OCI-LY1 (cell line): ENCODE measurements at regions not wholly inside any gene's neighbourhood (a gene's known extent, or its start where the extent isn't known, plus 50 kb on each side); places are given as distances from the start of the nearest gene placed in this dataset.

Source experiments
- H2AFZ ChIP-seq: fragments of 200-600 bp; sonication (generic), shearing (Covaris generic); 2 replicates; pipeline ENCODE4 v1.6.0; 2014; ENCODE audit warnings: antibody characterized with exemption, mild to moderate bottlenecking, low read length
- H3F3A ChIP-seq: fragments of 200-600 bp; sonication (generic), shearing (Covaris generic); 2 replicates; pipeline ENCODE4 v1.6.0; 2014; ENCODE audit warnings: mild to moderate bottlenecking, antibody characterized with exemption, low read length, moderate library complexity; ENCODE audit not compliant: insufficient read depth
- H3K27ac ChIP-seq: fragments of 200-600 bp; sonication (generic); 2 replicates; pipeline ENCODE4 v1.5.1; 2014; ENCODE audit warnings: low read length, mixed run types, mild to moderate bottlenecking, low read depth; ENCODE audit not compliant: poor library complexity, severe bottlenecking
- H3K27me3 ChIP-seq: fragments of 200-600 bp; sonication (generic); 2 replicates; pipeline ENCODE4 v1.6.0; 2014; ENCODE audit warnings: antibody characterized with exemption, mild to moderate bottlenecking, low read length, moderate library complexity; ENCODE audit not compliant: insufficient read depth
- H3K36me3 ChIP-seq: fragments of 200-600 bp; sonication (generic); 2 replicates; pipeline ENCODE4 v1.6.1; 2014; ENCODE audit warnings: mild to moderate bottlenecking, antibody characterized with exemption, low read length, moderate library complexity, mixed read lengths; ENCODE audit not compliant: insufficient read depth
- H3K4me1 ChIP-seq: fragments of 200-600 bp; sonication (generic); 2 replicates; pipeline ENCODE4 v1.5.1; 2014; ENCODE audit warnings: mild to moderate bottlenecking, low read length, moderate library complexity; ENCODE audit not compliant: insufficient read depth, severe bottlenecking
- H3K4me2 ChIP-seq: fragments of 200-600 bp; sonication (generic), shearing (Covaris generic); 2 replicates; pipeline ENCODE4 v1.6.1; 2014; ENCODE audit warnings: low read length
- H3K4me3 ChIP-seq: fragments of 200-600 bp; sonication (generic); 2 replicates; pipeline ENCODE4 v1.5.1; 2014; ENCODE audit warnings: low read length, low read depth, mild to moderate bottlenecking, mixed read lengths; ENCODE audit not compliant: poor library complexity, severe bottlenecking
- H3K79me2 ChIP-seq: fragments of 200-600 bp; shearing (Covaris generic); 2 replicates; pipeline ENCODE4 v1.6.1; 2016; ENCODE audit warnings: mixed run types, low read length, mixed read lengths; ENCODE audit not compliant: insufficient read depth
- H3K9ac ChIP-seq: fragments of 200-600 bp; sonication (generic), shearing (Covaris generic); 2 replicates; pipeline ENCODE4 v1.6.1; 2014; ENCODE audit warnings: mild to moderate bottlenecking, low read length, mixed read lengths
- H3K9me2 ChIP-seq: fragments of 200-600 bp; sonication (generic), shearing (Covaris generic); 2 replicates; pipeline ENCODE4 v1.6.1; 2014; ENCODE audit warnings: low read depth, mild to moderate bottlenecking, low read length, mixed read lengths
- H3K9me3 ChIP-seq: fragments of 200-600 bp; shearing (Covaris generic); 2 replicates; pipeline ENCODE4 v1.6.1; 2014; ENCODE audit warnings: low read length, mixed read lengths
- H4K20me1 ChIP-seq: fragments of 200-600 bp; sonication (generic), shearing (Covaris generic); 2 replicates; pipeline ENCODE4 v1.6.0; 2016; ENCODE audit warnings: mild to moderate bottlenecking, low read length; ENCODE audit not compliant: insufficient read depth
- EZH2 ChIP-seq: fragments of 200-600 bp; sonication (generic), shearing (Covaris generic); IDR thresholded peaks from 2 replicates; pipeline ENCODE4 v1.8.0; 2017; ENCODE audit warnings: borderline replicate concordance, mixed run types, mild to moderate bottlenecking, antibody characterized with exemption, low read length, moderate library complexity, mixed read lengths
- TF ChIP-seq, protein P1 (sequence below): fragments of 200-600 bp; sonication (generic), shearing (Covaris generic); IDR thresholded peaks from 2 replicates; pipeline ENCODE4 v1.5.1; 2017; ENCODE audit warnings: mild to moderate bottlenecking, antibody characterized with exemption, low read length, moderate library complexity, mixed read lengths

DNA sequence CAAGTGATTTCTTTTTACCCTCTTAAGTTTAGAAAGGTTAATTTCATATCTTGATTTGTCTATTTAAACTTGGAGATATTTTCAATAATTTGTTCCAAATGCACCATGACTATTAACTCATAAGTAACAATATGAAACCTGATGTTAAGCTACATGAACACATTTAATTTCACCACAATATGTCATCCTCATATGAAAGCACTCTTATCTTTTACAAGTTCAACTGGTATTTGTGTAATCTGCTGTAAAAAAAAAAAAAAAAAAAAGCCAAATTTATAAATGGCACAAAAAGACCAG, 110.4 kb downstream of the HFE start:
- H3K4me1 ChIP-seq = peaks cover 44% of the 10 kb centered on the region
- no peaks in the 10 kb centered on the region for H3K9me3 ChIP-seq
- TF ChIP-seq EZH2 = no peak
- TF ChIP-seq, protein P1, sequence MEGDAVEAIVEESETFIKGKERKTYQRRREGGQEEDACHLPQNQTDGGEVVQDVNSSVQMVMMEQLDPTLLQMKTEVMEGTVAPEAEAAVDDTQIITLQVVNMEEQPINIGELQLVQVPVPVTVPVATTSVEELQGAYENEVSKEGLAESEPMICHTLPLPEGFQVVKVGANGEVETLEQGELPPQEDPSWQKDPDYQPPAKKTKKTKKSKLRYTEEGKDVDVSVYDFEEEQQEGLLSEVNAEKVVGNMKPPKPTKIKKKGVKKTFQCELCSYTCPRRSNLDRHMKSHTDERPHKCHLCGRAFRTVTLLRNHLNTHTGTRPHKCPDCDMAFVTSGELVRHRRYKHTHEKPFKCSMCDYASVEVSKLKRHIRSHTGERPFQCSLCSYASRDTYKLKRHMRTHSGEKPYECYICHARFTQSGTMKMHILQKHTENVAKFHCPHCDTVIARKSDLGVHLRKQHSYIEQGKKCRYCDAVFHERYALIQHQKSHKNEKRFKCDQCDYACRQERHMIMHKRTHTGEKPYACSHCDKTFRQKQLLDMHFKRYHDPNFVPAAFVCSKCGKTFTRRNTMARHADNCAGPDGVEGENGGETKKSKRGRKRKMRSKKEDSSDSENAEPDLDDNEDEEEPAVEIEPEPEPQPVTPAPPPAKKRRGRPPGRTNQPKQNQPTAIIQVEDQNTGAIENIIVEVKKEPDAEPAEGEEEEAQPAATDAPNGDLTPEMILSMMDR = no peak
- H3K9ac ChIP-seq = peak overlapping the region; percentile 98
- no peaks in the 10 kb centered on the region for H4K20me1 ChIP-seq
- no peak overlapping the region for H2AFZ ChIP-seq
- no peaks in the 10 kb centered on the region for H3K9me2 ChIP-seq
- peak overlapping the region; percentile 85 for H3K4me3 ChIP-seq
- H3K27me3 ChIP-seq = no peaks in the 10 kb centered on the region
- no peaks in the 10 kb centered on the region; the same call in 1 of the 2 replicates for H3K79me2 ChIP-seq
- peak overlapping the region; percentile 99 for H3K27ac ChIP-seq
- H3K4me2 ChIP-seq = peak overlapping the region; percentile 95
- H3F3A ChIP-seq = peaks cover 24% of the 10 kb centered on the region
- H3K36me3 ChIP-seq = peaks cover 8% of the 10 kb centered on the region; the same call in 1 of the 2 replicates

DNA sequence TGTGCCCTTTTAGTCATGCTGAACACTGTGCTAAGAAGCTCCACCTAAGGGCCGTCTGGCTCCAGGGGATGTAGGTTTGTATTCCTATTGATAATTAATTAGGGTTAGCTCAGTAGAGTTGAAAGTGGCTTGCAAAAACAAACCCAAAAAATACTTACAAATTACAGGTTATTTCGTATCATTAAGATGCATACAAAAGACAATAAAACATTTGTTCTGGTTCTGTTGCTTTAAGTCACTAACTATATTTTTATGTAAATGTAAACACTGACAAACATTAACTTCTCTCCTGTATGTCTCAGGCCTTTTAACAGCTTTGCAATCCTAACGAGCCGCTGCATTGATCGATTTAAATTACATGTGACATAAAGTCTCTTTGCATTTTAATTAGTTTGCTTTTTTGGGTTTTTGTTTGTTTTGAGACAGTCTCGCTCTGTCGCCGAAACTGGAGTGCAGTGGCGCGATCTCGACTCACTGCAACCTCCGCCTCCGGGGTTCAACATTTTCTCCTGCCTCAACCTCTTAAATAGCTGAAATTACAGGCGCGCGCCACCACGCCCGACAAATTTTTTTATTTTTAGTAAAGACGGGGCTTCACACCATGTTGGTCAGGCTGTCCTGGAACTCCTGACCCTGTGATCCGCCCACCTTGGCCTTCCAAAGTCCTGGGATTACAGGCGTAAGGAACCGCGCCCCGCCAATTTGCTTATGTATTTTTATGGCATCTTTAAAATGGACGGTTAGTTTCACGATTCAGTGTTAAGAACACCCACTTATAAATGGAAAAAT, 110.9 kb downstream of the HFE start:
- Histone ChIP-seq H3K36me3 (peaks cover 8% of the 10 kb centered on the region; the same call in 1 of the 2 replicates), H3K4me3 (peak overlapping the region; percentile 85), H3K27ac (peak overlapping the region; percentile 99), H3K9ac (peak overlapping the region; percentile 98), H3K4me2 (peak overlapping the region; percentile 95), H3K9me3 (no peaks in the 10 kb centered on the region), H4K20me1 (no peaks in the 10 kb centered on the region), H3F3A (peaks cover 27% of the 10 kb centered on the region), H3K27me3 (no peaks in the 10 kb centered on the region), H3K79me2 (no peaks in the 10 kb centered on the region; the same call in 1 of the 2 replicates), H2AFZ (no peak overlapping the region), H3K4me1 (peaks cover 45% of the 10 kb centered on the region), H3K9me2 (no peaks in the 10 kb centered on the region)
- TF ChIP-seq EZH2 = no peak
- TF ChIP-seq, protein P1 = no peak

DNA sequence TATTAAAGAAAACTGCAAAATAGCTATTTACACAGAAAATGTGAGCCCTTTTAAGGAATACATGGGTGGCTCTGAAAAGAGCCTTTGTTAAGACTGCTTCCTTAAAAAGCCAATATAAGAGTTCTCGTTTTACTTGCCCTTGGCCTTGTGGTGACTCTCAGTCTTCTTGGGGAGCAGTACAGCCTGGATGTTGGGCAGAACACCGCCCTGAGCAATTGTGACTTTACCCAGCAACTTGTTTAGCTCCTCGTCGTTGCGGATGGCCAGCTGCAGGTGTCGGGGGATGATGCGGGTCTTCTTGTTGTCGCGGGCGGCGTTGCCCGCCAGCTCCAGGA, 111.5 kb downstream of the HFE start:
- Histone ChIP-seq H3K27me3 (no peaks in the 10 kb centered on the region), H3K4me2 (peak overlapping the region; percentile 95), H4K20me1 (no peaks in the 10 kb centered on the region), H3K4me3 (peak overlapping the region; percentile 85), H3K4me1 (peaks cover 45% of the 10 kb centered on the region), H3F3A (peaks cover 30% of the 10 kb centered on the region), H3K9me2 (no peaks in the 10 kb centered on the region), H3K36me3 (peaks cover 8% of the 10 kb centered on the region; the same call in 1 of the 2 replicates), H3K27ac (peak overlapping the region; percentile 99), H3K79me2 (no peaks in the 10 kb centered on the region; the same call in 1 of the 2 replicates), H3K9me3 (no peaks in the 10 kb centered on the region), H3K9ac (peak overlapping the region; percentile 98), H2AFZ (no peak overlapping the region)
- no peak for TF ChIP-seq EZH2
- TF ChIP-seq, protein P1 = no peak
